ENCODE measurements at regions not wholly inside any gene's neighbourhood (a gene's known extent, or its start where the extent isn't known, plus 50 kb on each side); places are given as distances from the start of the nearest gene placed in this dataset.

DNA sequence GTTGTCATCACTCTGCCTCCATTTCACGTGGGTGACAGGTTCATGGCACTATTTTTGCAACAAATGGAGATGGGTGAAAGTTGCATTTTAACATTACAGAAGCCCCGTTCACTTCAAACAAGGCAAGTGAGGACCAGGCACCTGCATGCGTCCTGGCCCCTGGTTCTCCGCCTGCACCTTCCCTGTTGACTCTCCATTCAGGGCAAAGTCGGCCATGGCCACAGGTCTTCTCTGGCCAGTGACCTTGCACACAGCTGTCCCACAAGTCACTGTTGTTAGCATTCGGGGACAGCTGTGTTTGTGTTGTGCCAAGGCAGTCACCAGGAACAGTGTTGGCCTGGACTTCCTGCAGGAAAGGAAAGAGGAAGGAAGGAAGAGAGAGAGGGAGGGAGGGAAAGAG lies 554.9 kb downstream of the TCERG1L start:
- TF ChIP-seq, protein P1, sequence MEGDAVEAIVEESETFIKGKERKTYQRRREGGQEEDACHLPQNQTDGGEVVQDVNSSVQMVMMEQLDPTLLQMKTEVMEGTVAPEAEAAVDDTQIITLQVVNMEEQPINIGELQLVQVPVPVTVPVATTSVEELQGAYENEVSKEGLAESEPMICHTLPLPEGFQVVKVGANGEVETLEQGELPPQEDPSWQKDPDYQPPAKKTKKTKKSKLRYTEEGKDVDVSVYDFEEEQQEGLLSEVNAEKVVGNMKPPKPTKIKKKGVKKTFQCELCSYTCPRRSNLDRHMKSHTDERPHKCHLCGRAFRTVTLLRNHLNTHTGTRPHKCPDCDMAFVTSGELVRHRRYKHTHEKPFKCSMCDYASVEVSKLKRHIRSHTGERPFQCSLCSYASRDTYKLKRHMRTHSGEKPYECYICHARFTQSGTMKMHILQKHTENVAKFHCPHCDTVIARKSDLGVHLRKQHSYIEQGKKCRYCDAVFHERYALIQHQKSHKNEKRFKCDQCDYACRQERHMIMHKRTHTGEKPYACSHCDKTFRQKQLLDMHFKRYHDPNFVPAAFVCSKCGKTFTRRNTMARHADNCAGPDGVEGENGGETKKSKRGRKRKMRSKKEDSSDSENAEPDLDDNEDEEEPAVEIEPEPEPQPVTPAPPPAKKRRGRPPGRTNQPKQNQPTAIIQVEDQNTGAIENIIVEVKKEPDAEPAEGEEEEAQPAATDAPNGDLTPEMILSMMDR (IDR thresholded peaks at IDR 0.05) = no peak
- TF ChIP-seq POLR2A (IDR thresholded peaks at IDR 0.05) (no peak), EP300 (IDR thresholded peaks at IDR 0.05) (no peak)
